ENCODE measurements at regions not wholly inside any gene's neighbourhood (a gene's known extent, or its start where the extent isn't known, plus 50 kb on each side); places are given as distances from the start of the nearest gene placed in this dataset.
A peak's percentile ranks its signal among the peaks of the same experiment; 100 is the strongest.

DNA sequence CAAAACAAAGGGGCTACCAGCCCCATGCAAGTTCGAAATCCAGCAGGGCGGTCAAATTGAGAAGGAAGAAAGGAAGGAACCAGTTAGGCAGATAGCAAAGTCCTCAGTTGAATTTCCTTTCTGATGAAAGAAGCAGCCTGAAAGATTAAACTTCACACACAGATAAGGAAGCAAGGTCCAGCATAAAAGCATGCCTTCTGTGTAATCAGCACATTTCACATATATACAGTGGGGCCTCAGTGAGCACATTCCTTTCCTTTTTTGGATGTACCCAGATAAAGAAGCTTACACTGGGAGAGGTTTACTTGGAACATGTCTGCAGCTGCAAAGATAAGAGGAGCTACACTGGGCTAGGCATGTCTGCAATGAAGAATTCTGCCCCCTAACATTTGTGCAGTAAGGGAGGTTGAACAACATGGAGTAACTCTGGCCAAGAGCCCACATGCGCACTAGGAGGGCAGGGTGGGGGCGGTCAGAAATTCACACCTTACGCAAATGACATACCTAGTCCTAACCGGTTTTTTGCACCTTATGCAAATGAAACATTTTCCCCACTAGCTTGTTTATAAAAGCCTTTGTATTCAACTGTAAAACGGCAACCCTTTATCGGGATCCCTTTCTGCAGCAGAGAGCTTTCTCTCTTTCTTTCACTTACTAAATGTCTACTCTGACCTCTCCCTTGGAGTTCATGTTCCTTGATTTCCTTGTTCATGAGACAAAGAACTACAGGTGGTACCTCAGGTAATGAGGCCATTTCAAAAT is 149.7 kb upstream of the FBXL17 start:
- POLR2A ChIA-PET, result no interaction called here
- DNase-seq (no peak), ATAC-seq (no peak)
- Mint-ChIP-seq H3K36me3 (peaks cover 0 to 12% (median 0%) of the 10 kb centered on the region in 3 donors), H3K4me1 (no peaks in the 10 kb centered on the region), H3K4me3 (no peak overlapping the region), H3K27ac (no peak overlapping the region), H3K9me3 (peaks cover 2 to 10% (median 5%) of the 10 kb centered on the region in 9 donors), H3K27me3 (peaks cover 5 to 45% (median 17%) of the 10 kb centered on the region in 5 donors)

DNA sequence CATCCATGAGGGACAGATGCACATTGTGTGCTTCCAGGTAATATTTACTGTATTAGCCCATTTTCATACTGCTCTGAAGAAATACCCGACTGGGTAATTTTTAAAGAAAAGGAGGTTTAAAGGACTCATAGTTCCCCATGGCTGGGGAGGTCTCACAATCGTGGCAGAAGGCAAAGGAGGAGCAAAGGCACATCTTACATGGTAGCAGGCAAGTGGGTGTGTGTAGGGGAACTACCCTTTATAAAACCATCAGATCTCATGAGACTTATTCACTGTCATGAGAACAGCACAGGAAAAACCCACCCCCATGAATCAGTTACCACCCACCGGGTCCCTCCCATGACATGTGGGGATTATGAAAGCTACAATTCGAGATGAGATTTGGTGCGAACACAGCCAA is 148.8 kb upstream of the FBXL17 start:
- H3K36me3 Mint-ChIP-seq, result peaks cover 0 to 16% (median 0%) of the 10 kb centered on the region in 3 donors
- H3K9me3 Mint-ChIP-seq, result peaks cover 7 to 18% (median 10%) of the 10 kb centered on the region in 9 donors
- POLR2A ChIA-PET, result no interaction called here
- DNase-seq, result no peak
- ATAC-seq, result no peak
- no peak overlapping the region for H3K27ac Mint-ChIP-seq
- peaks cover 5 to 43% (median 15%) of the 10 kb centered on the region in 5 donors for H3K27me3 Mint-ChIP-seq
- no peaks in the 10 kb centered on the region for H3K4me1 Mint-ChIP-seq
- H3K4me3 Mint-ChIP-seq, result no peak overlapping the region

DNA sequence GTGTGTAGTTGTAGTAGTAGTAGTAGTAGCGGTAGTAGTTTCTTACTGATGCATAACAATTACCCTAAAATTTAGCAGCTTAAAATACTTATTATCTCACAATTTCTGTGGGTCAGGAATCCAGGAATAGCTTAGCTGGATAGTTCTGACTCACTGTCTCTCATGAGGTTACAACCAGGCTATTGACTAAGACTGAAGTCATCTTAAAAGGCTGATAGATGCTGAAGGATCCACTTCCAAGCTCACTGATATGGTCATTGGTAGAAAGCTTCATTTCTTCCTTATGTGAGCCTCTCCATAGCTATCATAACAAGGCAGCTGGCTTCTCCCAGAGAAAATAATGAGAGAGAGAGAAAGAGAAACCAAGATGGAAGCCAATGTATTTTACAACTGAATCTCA is 147.5 kb upstream of the FBXL17 start:
- H3K27me3 Mint-ChIP-seq, result peaks cover 5 to 38% (median 15%) of the 10 kb centered on the region in 5 donors

GRCh38 chr5:108528655-108529054 is 146.8 kb upstream of the FBXL17 start:
- H3K4me3 Mint-ChIP-seq, result no peak overlapping the region
- peaks cover 7 to 22% (median 11%) of the 10 kb centered on the region in 9 donors for H3K9me3 Mint-ChIP-seq
- POLR2A ChIA-PET, result no interaction called here
- ATAC-seq, result no peak
- peaks cover 0 to 16% (median 0%) of the 10 kb centered on the region in 3 donors for H3K36me3 Mint-ChIP-seq
- H3K4me1 Mint-ChIP-seq, result no peaks in the 10 kb centered on the region
- DNase-seq, result no peak
- peaks cover 5 to 38% (median 15%) of the 10 kb centered on the region in 5 donors for H3K27me3 Mint-ChIP-seq
- H3K27ac Mint-ChIP-seq, result no peak overlapping the region

More for the DNA sequence above, 147.5 kb upstream of the FBXL17 start:
- ATAC-seq, result no peak
- H3K27ac Mint-ChIP-seq, result no peak overlapping the region
- no peaks in the 10 kb centered on the region for H3K4me1 Mint-ChIP-seq
- DNase-seq, result no peak
- POLR2A ChIA-PET, result no interaction called here
- H3K4me3 Mint-ChIP-seq, result no peak overlapping the region
- peaks cover 7 to 22% (median 11%) of the 10 kb centered on the region in 9 donors for H3K9me3 Mint-ChIP-seq
- peaks cover 0 to 16% (median 0%) of the 10 kb centered on the region in 3 donors for H3K36me3 Mint-ChIP-seq

DNA sequence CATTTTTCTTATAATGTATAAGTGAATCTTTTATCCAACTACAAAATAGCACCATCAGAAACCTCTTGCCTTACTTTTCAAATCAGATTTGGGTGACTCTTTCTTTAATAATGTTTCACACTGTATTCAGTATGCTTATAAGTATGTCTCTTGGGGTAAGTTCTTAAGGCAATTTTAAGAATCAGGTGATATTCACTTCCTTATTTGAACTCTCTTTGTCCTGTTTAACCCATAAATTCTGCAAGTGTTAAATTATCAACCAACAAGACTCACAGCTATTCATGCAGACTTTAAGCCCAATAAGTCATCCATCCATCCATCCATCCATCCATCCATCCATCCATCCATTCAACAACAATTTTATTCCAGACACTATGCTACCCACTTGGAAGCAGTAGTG is 142.7 kb upstream of the FBXL17 start:
- POLR2A ChIA-PET, result no interaction called here
- H3K4me3 Mint-ChIP-seq, result no peak overlapping the region
- ATAC-seq (no peak), DNase-seq (no peak)
- H3K36me3 Mint-ChIP-seq, result peaks cover 0 to 16% (median 0%) of the 10 kb centered on the region in 3 donors
- no peak overlapping the region for H3K27ac Mint-ChIP-seq
- H3K9me3 Mint-ChIP-seq, result peaks cover 7 to 22% (median 11%) of the 10 kb centered on the region in 9 donors
- H3K4me1 Mint-ChIP-seq, result peaks cover 0 to 4% (median 1%) of the 10 kb centered on the region in 4 donors
- peaks cover 2 to 18% (median 8%) of the 10 kb centered on the region in 5 donors for H3K27me3 Mint-ChIP-seq

DNA sequence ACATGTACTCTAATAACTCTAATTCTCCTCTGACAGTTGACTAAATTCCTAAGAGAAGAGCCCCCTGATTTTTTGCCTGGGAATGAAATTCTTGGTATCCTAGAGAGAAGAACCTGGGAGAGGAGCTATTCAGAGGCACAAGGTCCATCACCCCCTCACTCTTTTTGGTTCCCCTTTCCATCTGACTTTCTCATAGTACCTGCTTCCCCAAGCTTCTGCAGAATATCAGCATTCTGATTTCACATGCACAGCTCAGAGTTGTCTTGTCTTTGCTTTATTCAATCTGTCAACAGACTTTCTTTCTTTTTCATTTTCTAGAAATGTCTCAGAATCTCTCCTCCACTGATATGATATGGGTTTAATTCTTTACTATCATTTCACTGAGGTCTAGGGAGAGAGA is 141.5 kb upstream of the FBXL17 start:
- peaks cover 3 to 18% (median 5%) of the 10 kb centered on the region in 5 donors for H3K27me3 Mint-ChIP-seq
- H3K4me1 Mint-ChIP-seq, result peaks cover 0 to 4% (median 1%) of the 10 kb centered on the region in 4 donors
- DNase-seq, result no peak
- peaks cover 7 to 22% (median 11%) of the 10 kb centered on the region in 9 donors for H3K9me3 Mint-ChIP-seq
- POLR2A ChIA-PET, result no interaction called here
- no peak for ATAC-seq
- peaks cover 0 to 16% (median 0%) of the 10 kb centered on the region in 3 donors for H3K36me3 Mint-ChIP-seq
- H3K4me3 Mint-ChIP-seq, result no peak overlapping the region
- peak overlapping the region in 1 of 10 donors; percentile 6 for H3K27ac Mint-ChIP-seq

GRCh38 chr5:108521841-108522506 is 140.1 kb upstream of the FBXL17 start:
- Mint-ChIP-seq H3K27ac (no peak overlapping the region), H3K27me3 (peaks cover 3 to 27% (median 5%) of the 10 kb centered on the region in 5 donors), H3K9me3 (peaks cover 3 to 16% (median 10%) of the 10 kb centered on the region in 9 donors), H3K4me3 (no peak overlapping the region), H3K36me3 (peaks cover 0 to 6% (median 0%) of the 10 kb centered on the region in 3 donors), H3K4me1 (peaks cover 0 to 4% (median 1%) of the 10 kb centered on the region in 4 donors)
- POLR2A ChIA-PET, result no interaction called here
- DNase-seq, result peak in 5 of 10 donors; percentile 5 to 33 (median 12)
- ATAC-seq, result peak; percentile 42 to 56

DNA sequence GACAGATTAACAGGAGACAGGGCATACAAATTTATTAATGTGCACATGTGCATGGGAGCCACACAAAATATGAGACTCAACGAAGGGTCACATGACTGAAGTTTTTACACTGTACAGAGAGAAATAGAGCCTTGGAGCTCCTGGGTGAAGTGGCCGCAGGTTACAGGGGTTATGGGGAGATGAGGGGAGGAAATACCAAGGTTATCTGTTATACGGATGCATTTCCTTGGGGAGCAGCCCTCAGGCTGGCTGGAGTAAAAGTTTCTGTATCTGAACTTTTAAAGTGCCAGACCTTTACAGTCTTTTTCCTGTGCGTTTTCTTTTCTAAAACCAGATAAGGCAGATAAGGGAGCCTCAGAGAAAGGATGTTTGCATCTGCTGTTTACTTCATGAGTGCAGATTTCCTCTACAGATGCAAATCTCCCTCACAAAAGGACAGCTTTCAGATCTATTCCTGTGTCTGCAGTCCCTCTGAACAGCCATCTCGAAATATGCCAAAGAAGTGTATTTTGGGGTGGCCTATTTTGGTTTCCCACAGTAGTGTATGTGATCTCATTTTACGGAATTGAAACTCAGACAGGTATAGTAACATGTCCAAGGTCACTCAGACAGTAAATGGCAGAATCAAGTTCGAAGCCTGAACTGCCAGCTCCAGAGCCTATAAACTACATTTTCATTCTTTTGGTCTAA is 139.3 kb upstream of the FBXL17 start:
- POLR2A ChIA-PET, result no interaction called here
- ATAC-seq, result no peak
- H3K9me3 Mint-ChIP-seq, result peaks cover 1 to 9% (median 3%) of the 10 kb centered on the region in 9 donors

DNA sequence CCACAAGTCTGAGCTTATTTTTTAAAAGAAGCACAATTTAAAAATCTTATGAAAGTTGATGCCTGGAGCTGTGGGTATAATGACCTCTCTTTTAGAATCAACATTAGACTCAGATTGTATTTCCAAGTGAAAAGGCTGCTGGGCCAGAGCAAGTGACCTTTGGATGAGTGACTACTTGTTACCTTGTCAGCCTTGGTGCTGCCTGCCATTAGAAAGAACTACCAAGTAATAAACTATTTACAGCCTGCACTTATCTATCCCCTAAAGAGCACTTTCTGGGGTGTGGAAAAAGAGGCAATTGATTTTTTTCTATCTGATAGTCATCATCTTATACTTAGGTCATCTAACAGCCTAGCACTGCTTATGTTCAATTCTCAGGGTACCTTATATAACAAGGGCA is 134.9 kb upstream of the FBXL17 start:
- Mint-ChIP-seq H3K4me3 (no peak overlapping the region), H3K27me3 (peaks cover 5 to 25% (median 18%) of the 10 kb centered on the region in 5 donors), H3K9me3 (no peaks in the 10 kb centered on the region), H3K4me1 (peaks cover 0 to 4% (median under 1%) of the 10 kb centered on the region in 4 donors), H3K27ac (no peak overlapping the region), H3K36me3 (no peaks in the 10 kb centered on the region)
- DNase-seq (no peak), ATAC-seq (no peak)
- POLR2A ChIA-PET, result no interaction called here

More for the DNA sequence above, 139.3 kb upstream of the FBXL17 start:
- no peak for DNase-seq
- peaks cover 0 to 22% (median 7%) of the 10 kb centered on the region in 5 donors for H3K27me3 Mint-ChIP-seq
- peaks cover 0 to under 1% (median 0%) of the 10 kb centered on the region in 3 donors for H3K36me3 Mint-ChIP-seq
- peaks cover 0 to 4% (median 1%) of the 10 kb centered on the region in 4 donors for H3K4me1 Mint-ChIP-seq
- no peak overlapping the region for H3K27ac Mint-ChIP-seq
- no peak overlapping the region for H3K4me3 Mint-ChIP-seq

- no peak for ATAC-seq
These were observed 133.7 kb upstream of the FBXL17 start for GRCh38 chr5:108515517-108516105.

GRCh38 chr5:108508979-108509378 is 127.1 kb upstream of the FBXL17 start:
- H3K4me3 Mint-ChIP-seq, result no peak overlapping the region
- peaks cover 0 to 2% (median 0%) of the 10 kb centered on the region in 9 donors for H3K9me3 Mint-ChIP-seq
- H3K27ac Mint-ChIP-seq, result no peak overlapping the region
- H3K36me3 Mint-ChIP-seq, result peaks cover 0 to 2% (median 0%) of the 10 kb centered on the region in 3 donors
- no peak for ATAC-seq
- no peak for DNase-seq
- H3K27me3 Mint-ChIP-seq, result peaks cover 6 to 22% (median 20%) of the 10 kb centered on the region in 5 donors
- H3K4me1 Mint-ChIP-seq, result no peaks in the 10 kb centered on the region
- POLR2A ChIA-PET, result no interaction called here

More at GRCh38 chr5:108515517-108516105, 133.7 kb upstream of the FBXL17 start:
- no peak for DNase-seq
- H3K27ac Mint-ChIP-seq, result no peak overlapping the region
- no peaks in the 10 kb centered on the region for H3K4me1 Mint-ChIP-seq
- no peaks in the 10 kb centered on the region for H3K9me3 Mint-ChIP-seq
- no peaks in the 10 kb centered on the region for H3K36me3 Mint-ChIP-seq
- H3K4me3 Mint-ChIP-seq, result no peak overlapping the region
- POLR2A ChIA-PET, result no interaction called here
- H3K27me3 Mint-ChIP-seq, result peaks cover 5 to 34% (median 22%) of the 10 kb centered on the region in 5 donors

DNA sequence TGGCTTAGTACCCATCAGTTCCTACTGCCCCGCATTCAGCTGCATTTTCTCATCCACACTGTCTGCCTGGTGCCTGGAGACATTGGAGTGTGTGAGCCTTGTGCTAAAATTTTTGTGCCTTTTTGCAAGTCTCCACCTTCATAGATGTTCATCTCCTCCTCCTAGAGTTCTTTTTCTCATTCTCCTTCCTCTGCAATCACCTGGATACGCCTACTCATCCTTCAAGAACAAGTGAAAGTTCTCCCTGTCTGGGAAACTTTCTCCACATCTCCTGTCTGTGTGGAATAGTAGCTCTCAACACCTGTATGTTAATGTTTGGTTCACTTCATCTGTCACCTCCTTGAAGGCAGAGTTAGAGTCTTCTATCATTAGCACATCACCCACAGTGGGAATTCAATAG is 125.7 kb upstream of the FBXL17 start:
- H3K4me1 Mint-ChIP-seq, result no peaks in the 10 kb centered on the region
- H3K27me3 Mint-ChIP-seq, result peaks cover 3 to 22% (median 18%) of the 10 kb centered on the region in 5 donors
- H3K9me3 Mint-ChIP-seq, result peaks cover 0 to 2% (median 0%) of the 10 kb centered on the region in 9 donors
- no peak for ATAC-seq
- H3K27ac Mint-ChIP-seq, result no peak overlapping the region
- DNase-seq, result no peak
- POLR2A ChIA-PET, result no interaction called here
- no peak overlapping the region for H3K4me3 Mint-ChIP-seq
- H3K36me3 Mint-ChIP-seq, result peaks cover 0 to 2% (median 0%) of the 10 kb centered on the region in 3 donors

All from naive thymus-derived CD8-positive, alpha-beta T cell (primary cell).